C4-2B (cell line): ENCODE measurements at regions not wholly inside any gene's neighbourhood (a gene's known extent, or its start where the extent isn't known, plus 50 kb on each side); places are given as distances from the start of the nearest gene placed in this dataset.

ENCODE experiments used
- H3K27ac ChIP-seq: fragments of 450-650 bp; 2 replicates; pipeline ENCODE4 v1.5.1; 2017
- ZFX ChIP-seq: fragments of 450-650 bp; IDR thresholded peaks from 2 replicates; pipeline ENCODE4 v1.6.1; 2017
- TF ChIP-seq, protein P1 (sequence below): fragments of 450-650 bp; conservative IDR thresholded peaks from 2 replicates; pipeline ENCODE4 v1.5.1; 2017; ENCODE audit warnings: mild to moderate bottlenecking

DNA sequence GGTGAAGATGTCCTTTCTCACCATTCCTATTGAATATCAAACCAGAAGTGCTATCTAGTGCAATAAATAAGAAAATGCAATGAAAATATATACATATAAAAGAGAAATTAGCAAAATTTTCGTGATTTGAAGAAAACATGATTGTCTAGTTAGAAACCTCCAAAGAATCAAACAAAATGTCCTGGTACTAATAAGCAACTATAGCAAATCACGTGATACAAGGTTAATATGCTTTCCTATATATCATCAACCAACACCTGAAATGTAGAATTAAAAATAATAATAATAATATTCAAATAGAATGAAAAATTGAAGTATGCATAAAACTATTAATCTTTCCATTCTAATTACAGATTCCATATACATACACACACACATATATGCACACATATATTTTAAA lies 183.9 kb upstream of the POM121L12 start:
- no peak for TF ChIP-seq ZFX
- TF ChIP-seq, protein P1, sequence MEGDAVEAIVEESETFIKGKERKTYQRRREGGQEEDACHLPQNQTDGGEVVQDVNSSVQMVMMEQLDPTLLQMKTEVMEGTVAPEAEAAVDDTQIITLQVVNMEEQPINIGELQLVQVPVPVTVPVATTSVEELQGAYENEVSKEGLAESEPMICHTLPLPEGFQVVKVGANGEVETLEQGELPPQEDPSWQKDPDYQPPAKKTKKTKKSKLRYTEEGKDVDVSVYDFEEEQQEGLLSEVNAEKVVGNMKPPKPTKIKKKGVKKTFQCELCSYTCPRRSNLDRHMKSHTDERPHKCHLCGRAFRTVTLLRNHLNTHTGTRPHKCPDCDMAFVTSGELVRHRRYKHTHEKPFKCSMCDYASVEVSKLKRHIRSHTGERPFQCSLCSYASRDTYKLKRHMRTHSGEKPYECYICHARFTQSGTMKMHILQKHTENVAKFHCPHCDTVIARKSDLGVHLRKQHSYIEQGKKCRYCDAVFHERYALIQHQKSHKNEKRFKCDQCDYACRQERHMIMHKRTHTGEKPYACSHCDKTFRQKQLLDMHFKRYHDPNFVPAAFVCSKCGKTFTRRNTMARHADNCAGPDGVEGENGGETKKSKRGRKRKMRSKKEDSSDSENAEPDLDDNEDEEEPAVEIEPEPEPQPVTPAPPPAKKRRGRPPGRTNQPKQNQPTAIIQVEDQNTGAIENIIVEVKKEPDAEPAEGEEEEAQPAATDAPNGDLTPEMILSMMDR, result no peak
- no peak overlapping the region for H3K27ac ChIP-seq

DNA sequence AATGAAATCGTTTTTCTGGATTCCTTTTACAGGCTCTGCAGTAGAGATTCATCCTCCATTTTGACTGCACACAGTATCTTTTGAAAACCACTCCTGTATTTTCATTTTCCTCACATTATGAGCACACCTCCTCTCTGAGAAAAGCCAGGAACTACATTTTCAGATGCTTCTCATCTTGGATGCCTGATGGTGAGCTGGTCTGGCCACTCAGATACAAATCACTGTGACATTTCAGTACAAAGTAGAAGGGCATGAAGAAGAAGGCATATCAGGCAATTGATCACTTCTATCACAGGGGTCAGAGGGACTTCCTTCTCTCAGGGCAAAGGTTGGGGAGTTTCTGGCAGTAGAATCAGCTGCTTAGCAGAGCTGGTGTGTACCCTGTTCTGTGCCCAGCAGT lies 192.0 kb upstream of the POM121L12 start:
- H3K27ac ChIP-seq, result no peak overlapping the region
- TF ChIP-seq, protein P1, result no peak
- no peak for TF ChIP-seq ZFX

DNA sequence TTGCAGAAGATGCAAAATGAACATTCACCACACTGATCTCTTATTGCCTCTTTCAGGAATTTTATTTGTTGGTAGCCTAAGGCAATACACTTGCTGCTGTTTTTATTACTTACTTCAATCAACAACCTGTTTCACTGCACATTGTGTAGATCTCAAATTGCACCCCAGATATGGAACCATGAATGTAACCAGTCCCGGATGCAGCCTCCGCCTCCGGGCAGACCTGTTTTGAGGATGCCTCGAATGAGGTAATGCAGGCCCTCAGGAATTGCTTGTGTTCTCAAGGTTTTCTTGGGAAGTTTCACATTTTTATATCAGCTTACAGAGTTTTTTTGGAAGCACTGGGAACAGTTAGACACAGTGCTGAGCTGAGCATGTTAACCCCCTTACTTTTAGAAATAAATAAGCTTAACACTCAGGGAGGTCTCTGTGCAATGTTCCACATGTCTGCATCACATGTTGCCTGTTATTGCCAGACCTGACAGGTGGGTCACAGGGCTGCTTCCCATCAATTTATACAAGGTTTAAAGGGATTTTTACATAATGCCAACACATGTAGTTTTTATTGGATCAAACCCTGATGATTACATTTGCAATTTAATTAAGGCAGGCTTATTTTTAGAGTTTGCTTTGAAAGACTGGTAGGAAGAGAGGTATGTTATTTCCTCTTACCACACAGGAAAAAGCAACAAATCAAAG lies 193.1 kb upstream of the POM121L12 start:
- no peak overlapping the region for H3K27ac ChIP-seq
- TF ChIP-seq, protein P1, result no peak
- no peak for TF ChIP-seq ZFX

DNA sequence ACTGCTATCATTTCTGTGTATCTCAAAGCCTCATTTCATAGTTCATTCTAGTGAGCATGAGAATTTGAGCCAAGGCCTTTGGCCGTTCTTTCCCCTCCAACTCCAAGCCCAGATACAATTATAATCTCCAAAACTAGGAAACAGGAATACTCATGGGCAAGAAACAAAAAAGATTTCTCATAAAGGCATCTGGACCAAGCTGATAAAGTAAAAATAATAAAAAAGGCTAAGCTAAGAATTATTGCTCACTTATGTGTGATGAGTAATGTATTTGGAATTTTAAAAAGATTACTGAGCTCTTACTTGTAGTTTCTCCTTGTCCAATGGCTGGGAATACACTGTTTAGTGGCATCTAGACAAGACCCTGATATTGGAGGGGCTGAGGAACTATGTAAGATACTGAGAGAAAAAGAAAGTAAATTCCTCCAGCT lies 196.4 kb upstream of the POM121L12 start:
- TF ChIP-seq, protein P1, result no peak
- no peak for TF ChIP-seq ZFX
- H3K27ac ChIP-seq, result no peak overlapping the region

DNA sequence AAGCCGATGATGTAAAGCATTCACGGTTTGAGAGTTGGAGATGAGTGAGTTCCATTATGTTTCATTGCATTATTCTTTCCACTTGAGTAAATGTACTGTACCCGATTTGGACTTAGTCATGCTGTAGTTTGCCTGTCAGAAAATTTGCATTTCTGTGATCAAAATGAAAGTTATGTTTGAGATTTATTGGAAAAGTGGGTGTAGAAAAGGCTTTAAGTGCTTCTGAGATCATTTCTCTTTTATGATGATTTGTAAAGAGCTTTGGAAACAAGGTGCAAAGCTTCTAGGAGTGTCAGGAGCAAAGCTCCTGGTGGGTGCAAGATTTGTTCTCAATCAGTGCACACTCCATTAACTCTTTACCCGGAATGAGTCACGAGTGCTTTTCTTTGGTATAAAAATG lies 204.1 kb upstream of the POM121L12 start:
- no peak for TF ChIP-seq ZFX
- TF ChIP-seq, protein P1, result no peak

DNA sequence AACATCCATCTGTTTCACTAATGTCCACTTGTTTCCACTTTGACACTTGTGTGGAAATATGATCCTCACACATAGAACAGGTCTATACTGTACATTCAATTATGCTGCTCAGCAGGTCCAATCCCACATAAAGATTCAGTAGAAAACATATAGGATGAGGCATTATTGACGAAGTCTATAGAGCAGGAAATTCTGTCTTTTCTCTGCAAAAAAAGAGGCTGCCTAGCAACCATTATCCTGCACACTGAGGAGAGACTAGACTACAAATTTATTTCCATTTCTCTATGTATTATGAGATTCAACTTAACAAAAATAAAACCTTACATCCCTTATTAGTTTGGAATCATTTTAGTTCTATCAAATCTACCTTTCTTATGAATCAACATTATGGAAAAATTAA lies 204.6 kb upstream of the POM121L12 start:
- TF ChIP-seq, protein P1, result no peak
- no peak for TF ChIP-seq ZFX
- H3K27ac ChIP-seq, result no peak overlapping the region

More for the DNA sequence above, 204.1 kb upstream of the POM121L12 start:
- no peak overlapping the region for H3K27ac ChIP-seq

DNA sequence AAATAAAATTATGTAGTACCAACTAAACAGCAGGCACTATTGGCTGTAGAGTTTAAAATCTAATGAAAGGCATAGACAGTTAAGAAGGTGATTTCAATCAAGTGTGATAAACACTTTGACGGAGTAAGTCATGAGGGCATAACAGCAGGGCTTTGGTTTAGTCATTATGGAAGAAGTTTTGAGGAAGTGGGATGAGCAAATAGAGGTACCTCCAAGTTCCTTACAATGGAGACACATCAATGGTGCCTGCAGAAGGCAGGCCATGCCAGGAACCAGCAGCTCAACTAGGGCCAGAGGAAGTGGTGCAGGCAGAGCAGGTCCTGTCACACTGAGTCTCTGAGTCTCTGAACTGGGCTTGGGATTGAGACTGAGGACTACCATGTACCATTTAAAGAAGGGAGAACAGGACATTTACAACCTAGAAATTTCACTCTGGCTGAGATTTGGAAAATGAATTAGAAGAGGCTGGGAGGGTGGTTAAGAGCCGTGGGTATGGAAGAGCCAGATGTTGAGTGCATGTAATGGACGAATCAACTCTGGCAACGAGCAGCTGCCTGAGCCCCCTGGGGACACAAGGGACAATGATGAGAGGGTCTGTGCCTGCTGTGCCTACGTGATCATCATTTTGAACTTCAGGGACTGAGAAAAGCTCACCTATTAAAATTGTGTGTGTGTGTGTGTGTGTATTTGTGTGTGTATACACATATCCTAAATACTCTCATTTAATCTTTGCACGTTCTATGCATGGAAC lies 208.7 kb upstream of the POM121L12 start:
- no peak overlapping the region for H3K27ac ChIP-seq

More for the DNA sequence above, 208.7 kb upstream of the POM121L12 start:
- TF ChIP-seq, protein P1, result no peak
- no peak for TF ChIP-seq ZFX
